ENCODE measurements at regions not wholly inside any gene's neighbourhood (a gene's known extent, or its start where the extent isn't known, plus 50 kb on each side); places are given as distances from the start of the nearest gene placed in this dataset.

DNA sequence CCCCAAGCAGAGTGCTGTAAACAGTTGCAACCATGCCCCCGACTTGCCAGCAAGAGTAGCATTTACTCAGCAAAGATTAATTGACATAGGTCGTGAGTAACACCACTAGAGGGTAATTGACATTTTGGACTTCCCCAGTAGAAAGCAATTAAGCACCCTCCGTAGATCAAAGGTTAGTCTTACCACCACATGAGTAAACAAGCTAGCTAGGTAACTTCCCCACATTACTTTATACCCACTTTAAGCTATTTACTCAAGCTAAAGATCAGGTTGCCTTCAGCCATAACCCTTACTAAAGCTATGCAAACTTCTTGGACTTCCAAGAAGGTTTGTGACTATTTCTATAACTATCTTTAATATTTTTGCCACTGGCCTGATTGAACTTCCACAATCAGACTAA is 1072.7 kb downstream of the OTOL1 start:
- H3K9ac ChIP-seq (ENCODE audit: extremely low read depth, insufficient read length, low read length): no peak overlapping the region
- H3K23me2 ChIP-seq (ENCODE audit: insufficient read length, low read depth, low read length, poor library complexity, severe bottlenecking): no peaks in the 10 kb centered on the region
- no CpG with 5 or more reads among the region's 3 CpGs for WGBS (ENCODE audit: extremely low coverage, insufficient read length, low lambda C conversion rate)
- no peaks in the 10 kb centered on the region for H4K20me1 ChIP-seq (ENCODE audit: control insufficient read depth, insufficient read depth, insufficient read length)
- Mint-ChIP-seq H3K27me3 (ENCODE audit: low read depth) (no peaks in the 10 kb centered on the region), H3K9me3 (no peaks in the 10 kb centered on the region), H3K27ac (no peak overlapping the region), H3K4me1 (peaks cover 0 to 2% of the 10 kb centered on the region in 2 experiments; a peak in 1 of 4 replicates), H3K36me3 (ENCODE audit: insufficient read depth in 1 of 3, low read depth in 3 of 3) (peaks cover 0 to 2% (median under 1%) of the 10 kb centered on the region in 3 experiments; a peak in 2 of 7 replicates), H3K4me3 (no peak overlapping the region)
- H3K23ac ChIP-seq (ENCODE audit: insufficient read length, low read depth, low read length): no peak overlapping the region
- no peaks in the 10 kb centered on the region for H3K4me1 ChIP-seq (ENCODE audit: insufficient read depth, low read length)
- H3K79me2 ChIP-seq (ENCODE audit: insufficient read depth, low read length): no peaks in the 10 kb centered on the region
- H3K27ac ChIP-seq (ENCODE audit: insufficient read length, low read depth, low read length): no peak overlapping the region
- no peak overlapping the region for H3K56ac ChIP-seq (ENCODE audit: insufficient read length, low read depth, low read length)
- H2BK5ac ChIP-seq (ENCODE audit: insufficient read length, low read length): no peak overlapping the region
- no peak overlapping the region for H3K18ac ChIP-seq (ENCODE audit: insufficient read length, low read depth, low read length)
- no peak overlapping the region for H2AK5ac ChIP-seq (ENCODE audit: insufficient read length, low read length)
- no peak for DNase-seq
- no peak overlapping the region for H3K4me2 ChIP-seq (ENCODE audit: insufficient read depth, insufficient read length, low read length)
- no peak overlapping the region for H4K91ac ChIP-seq (ENCODE audit: insufficient read length, low read depth, low read length)
- no peak overlapping the region for H2BK12ac ChIP-seq (ENCODE audit: insufficient read length, low read depth, low read length)
- H2BK120ac ChIP-seq (ENCODE audit: low read depth, low read length, poor library complexity, severe bottlenecking): no peak overlapping the region
- H2AFZ ChIP-seq (ENCODE audit: low read length): no peak overlapping the region
- no peaks in the 10 kb centered on the region for H3K27me3 ChIP-seq (ENCODE audit: insufficient read depth, low read length)
- no peak overlapping the region for H4K5ac ChIP-seq (ENCODE audit: insufficient read length, low read depth, low read length)
- H4K8ac ChIP-seq (replicated peaks; ENCODE audit: insufficient read length, low read depth, low read length): no peak overlapping the region
- H2BK15ac ChIP-seq (ENCODE audit: low read depth, low read length): no peak overlapping the region; the same call in 1 of the 2 replicates
- TF ChIP-seq, protein P1, sequence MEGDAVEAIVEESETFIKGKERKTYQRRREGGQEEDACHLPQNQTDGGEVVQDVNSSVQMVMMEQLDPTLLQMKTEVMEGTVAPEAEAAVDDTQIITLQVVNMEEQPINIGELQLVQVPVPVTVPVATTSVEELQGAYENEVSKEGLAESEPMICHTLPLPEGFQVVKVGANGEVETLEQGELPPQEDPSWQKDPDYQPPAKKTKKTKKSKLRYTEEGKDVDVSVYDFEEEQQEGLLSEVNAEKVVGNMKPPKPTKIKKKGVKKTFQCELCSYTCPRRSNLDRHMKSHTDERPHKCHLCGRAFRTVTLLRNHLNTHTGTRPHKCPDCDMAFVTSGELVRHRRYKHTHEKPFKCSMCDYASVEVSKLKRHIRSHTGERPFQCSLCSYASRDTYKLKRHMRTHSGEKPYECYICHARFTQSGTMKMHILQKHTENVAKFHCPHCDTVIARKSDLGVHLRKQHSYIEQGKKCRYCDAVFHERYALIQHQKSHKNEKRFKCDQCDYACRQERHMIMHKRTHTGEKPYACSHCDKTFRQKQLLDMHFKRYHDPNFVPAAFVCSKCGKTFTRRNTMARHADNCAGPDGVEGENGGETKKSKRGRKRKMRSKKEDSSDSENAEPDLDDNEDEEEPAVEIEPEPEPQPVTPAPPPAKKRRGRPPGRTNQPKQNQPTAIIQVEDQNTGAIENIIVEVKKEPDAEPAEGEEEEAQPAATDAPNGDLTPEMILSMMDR (conservative IDR thresholded peaks at IDR 0.05): no peak
- H3K14ac ChIP-seq (ENCODE audit: insufficient read depth, low read length): no peak overlapping the region
- H3K4ac ChIP-seq (ENCODE audit: low read depth, low read length): no peak overlapping the region
- no peaks in the 10 kb centered on the region for H3K9me3 ChIP-seq (ENCODE audit: control insufficient read depth, low read depth, low read length)
- H2BK20ac ChIP-seq (ENCODE audit: low read depth, low read length, poor library complexity, severe bottlenecking): no peak overlapping the region
- no peak overlapping the region for H3T11ph ChIP-seq (ENCODE audit: low read length)
- no peaks in the 10 kb centered on the region for H3K79me1 ChIP-seq (ENCODE audit: insufficient read depth, low read depth, low read length, poor library complexity, severe bottlenecking)

Measured in H9 (cell line).